ENCODE measurements at regions not wholly inside any gene's neighbourhood (a gene's known extent, or its start where the extent isn't known, plus 50 kb on each side); places are given as distances from the start of the nearest gene placed in this dataset.

DNA sequence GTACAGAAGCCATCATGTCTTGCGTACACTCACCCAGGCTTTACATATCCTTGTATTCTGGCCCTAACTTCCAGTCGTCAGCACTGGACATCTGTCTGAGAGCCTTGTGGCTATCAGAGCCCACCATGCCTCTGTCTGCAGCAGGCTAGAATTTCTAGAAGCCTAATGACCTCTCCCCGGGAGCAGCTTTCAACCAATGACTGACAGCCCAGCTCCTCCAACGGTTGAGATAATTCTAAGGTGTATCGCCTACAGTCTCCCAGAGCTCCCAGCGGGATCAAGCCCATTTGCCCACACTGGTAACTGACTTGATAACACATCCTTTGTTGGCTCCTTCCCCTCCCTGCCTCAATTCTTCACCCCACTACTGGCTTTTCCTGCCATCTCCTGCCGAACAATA, 562.8 kb downstream of the BCOR start:
- TF ChIP-seq, protein P1, sequence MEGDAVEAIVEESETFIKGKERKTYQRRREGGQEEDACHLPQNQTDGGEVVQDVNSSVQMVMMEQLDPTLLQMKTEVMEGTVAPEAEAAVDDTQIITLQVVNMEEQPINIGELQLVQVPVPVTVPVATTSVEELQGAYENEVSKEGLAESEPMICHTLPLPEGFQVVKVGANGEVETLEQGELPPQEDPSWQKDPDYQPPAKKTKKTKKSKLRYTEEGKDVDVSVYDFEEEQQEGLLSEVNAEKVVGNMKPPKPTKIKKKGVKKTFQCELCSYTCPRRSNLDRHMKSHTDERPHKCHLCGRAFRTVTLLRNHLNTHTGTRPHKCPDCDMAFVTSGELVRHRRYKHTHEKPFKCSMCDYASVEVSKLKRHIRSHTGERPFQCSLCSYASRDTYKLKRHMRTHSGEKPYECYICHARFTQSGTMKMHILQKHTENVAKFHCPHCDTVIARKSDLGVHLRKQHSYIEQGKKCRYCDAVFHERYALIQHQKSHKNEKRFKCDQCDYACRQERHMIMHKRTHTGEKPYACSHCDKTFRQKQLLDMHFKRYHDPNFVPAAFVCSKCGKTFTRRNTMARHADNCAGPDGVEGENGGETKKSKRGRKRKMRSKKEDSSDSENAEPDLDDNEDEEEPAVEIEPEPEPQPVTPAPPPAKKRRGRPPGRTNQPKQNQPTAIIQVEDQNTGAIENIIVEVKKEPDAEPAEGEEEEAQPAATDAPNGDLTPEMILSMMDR (conservative IDR thresholded peaks at IDR 0.05; ENCODE audit: low read depth, low read length): no peak
- no peak for TF ChIP-seq POLR2A (IDR thresholded peaks at IDR 0.05; ENCODE audit: low read depth, low read length)
- no peak for TF ChIP-seq RAD21 (IDR thresholded peaks at IDR 0.05; ENCODE audit: low read length)
- TF ChIP-seq MAFK (IDR thresholded peaks at IDR 0.05; ENCODE audit: low read depth, low read length): no peak
- TF ChIP-seq MXI1 (IDR thresholded peaks at IDR 0.05; ENCODE audit: borderline replicate concordance, low read depth, low read length): no peak

All from IMR-90 (cell line).